Gastroesophageal sphincter (tissue), 3 donors: ENCODE measurements at regions not wholly inside any gene's neighbourhood (a gene's known extent, or its start where the extent isn't known, plus 50 kb on each side); places are given as distances from the start of the nearest gene placed in this dataset.

Experiments used
- CTCF ChIP-seq, 4 experiments: fragments of 200-600 bp in 2 of 4; fragments of 450-650 bp in 2 of 4; sonication (generic) in 1 of 4; IDR thresholded peaks; one replicate each; pipeline ENCODE4 v1.5.1; 2017 to 2019; ENCODE audit warnings: antibody characterized with exemption in 4 of 4, mild to moderate bottlenecking in 2 of 4, moderate library complexity in 2 of 4
- POLR2A ChIP-seq, 2 donors: fragments of 450-650 bp; IDR thresholded peaks; one replicate each; pipeline ENCODE4 v1.6.1; 2017; ENCODE audit warnings: antibody characterized with exemption in 2 of 2, mild to moderate bottlenecking in 2 of 2, moderate library complexity in 1 of 2
- POLR2AphosphoS5 ChIP-seq: sonication (generic); formaldehyde crosslinking; IDR thresholded peaks from one replicate; pipeline ENCODE4 v1.6.1; 2017; ENCODE audit warnings: antibody characterized with exemption

- TF ChIP-seq CTCF (IDR thresholded peaks at IDR 0.05) (no peak), POLR2A (IDR thresholded peaks at IDR 0.05) (no peak), POLR2AphosphoS5 (no peak)
These were observed 102.0 kb downstream of the CASP12 start for GRCh38 chr11:104796301-104796700.
